T-helper 9 cell (primary cell): ENCODE measurements at regions not wholly inside any gene's neighbourhood (a gene's known extent, or its start where the extent isn't known, plus 50 kb on each side); places are given as distances from the start of the nearest gene placed in this dataset.
"Not testable (repeated sequence)": the region's sequence is repeated elsewhere in the genome, so short reads cannot be mapped to it uniquely, and the experiment has no call there.

Experiments used
- DNase-seq: peaks from one replicate; pipeline ENCODE4 v3.0.0-alpha.2; 2020

- no peak for DNase-seq
Measured at GRCh38 chr14:21791749-21792148, 118.1 kb upstream of the OR4E1 start.

DNA sequence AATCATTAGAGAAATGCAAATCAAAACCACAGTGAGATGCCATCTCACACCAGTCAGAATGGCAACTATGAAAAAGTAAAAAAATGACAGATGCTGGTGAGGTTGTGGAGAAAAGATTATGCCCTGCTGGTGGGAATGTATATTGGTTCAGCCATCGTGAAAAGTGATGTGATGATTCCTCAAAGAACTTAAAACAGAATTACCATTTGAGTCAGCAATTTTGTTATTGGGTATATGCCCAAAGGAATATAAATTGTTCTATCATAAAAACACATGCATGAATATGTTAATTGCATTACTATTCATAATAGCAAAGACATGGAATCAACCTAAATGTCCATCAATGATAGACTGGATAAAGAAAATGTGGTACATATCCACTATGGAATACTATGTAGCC, 115.1 kb upstream of the OR4E1 start:
- not testable (repeated sequence) for DNase-seq

- not testable (repeated sequence) for DNase-seq
Measured at GRCh38 chr14:21787242-21787641, 113.6 kb upstream of the OR4E1 start.

DNA sequence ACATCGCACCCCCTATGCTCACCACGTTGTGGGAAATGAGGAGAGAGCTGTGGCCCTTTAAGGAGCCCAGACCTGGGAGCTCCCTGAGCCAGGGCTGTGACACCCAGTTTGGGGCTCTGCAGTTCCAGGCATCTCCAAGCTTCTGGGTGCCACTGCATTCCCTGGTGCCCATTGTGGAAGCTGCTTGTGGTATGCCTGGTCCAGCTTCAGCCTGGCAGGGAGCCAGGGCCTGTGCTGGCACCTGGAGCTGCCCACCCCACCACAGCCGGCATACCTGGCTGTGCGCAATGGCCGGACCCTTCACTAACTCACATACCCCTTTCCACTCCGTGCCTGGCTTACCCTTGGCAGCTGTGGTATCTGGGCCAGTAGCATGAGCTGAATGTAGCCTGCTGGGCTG, 107.9 kb upstream of the OR4E1 start:
- no peak for DNase-seq

- DNase-seq, result no peak
Measured at GRCh38 chr14:21780429-21781084, 106.9 kb upstream of the OR4E1 start.

DNA sequence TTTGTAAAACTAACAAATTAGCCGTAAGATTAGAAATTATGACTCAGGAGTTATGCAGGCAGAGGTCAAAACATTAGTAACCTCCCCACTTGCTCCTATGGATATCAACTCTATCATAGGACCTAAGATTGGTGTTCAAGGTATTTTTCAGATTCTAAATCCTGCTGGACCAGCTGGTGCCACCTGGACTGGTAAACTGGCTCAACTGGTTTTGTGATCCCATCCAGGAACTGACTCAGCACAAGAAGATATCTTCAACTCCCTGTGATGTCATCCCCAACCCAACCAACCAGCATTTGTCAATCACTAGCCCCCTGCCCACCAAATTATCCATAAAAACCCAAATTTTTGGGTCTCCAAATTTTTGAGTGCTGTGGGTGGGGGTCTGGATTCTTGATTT, 98.1 kb upstream of the OR4E1 start:
- DNase-seq, result no peak

DNA sequence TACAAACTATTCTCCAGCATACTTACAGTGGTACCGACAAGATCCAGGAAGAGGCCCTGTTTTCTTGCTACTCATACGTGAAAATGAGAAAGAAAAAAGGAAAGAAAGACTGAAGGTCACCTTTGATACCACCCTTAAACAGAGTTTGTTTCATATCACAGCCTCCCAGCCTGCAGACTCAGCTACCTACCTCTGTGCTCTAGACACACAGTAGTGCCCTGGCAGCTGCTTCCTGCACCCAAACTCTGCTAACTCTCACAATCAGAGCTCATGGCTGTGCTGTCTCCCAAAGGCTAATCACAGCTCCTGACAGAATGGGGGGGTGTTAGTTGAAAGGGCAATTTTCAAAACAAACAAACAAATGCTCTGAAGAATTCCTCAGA, 95.2 kb upstream of the OR4E1 start:
- no peak for DNase-seq

DNA sequence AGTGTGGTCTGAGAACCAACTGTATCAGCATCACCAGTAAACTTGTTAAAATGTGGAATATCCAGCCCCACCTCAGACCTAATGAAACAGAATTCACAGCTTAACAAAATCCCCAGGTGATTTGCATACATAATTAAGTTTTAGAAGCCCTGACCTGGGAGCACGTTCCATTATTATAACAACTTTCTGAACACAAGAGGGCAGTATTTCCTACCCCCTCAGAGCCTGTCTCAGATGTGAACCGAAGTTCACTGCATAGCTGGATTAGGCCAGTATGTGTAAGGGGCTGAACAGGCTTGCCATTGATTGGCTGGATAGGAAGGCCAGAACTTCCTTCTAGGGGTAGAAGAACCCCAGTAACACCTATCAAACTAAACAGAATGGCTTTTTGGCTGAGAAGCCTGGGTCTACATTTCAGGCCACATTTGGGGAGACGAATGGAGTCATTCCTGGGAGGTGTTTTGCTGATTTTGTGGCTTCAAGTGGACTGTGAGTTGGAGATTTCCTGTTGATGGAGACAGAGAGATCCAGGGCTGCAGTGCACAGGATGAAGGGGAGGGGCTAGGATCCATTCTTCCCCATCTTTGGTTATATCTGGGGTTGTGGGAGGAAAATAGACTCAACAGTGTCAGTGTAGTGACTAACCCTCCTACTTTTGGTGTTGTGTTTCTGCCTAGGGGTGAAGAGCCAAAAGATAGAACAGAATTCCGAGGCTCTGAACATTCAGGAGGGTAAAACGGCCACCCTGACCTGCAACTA, 94.7 kb upstream of the OR4E1 start:
- DNase-seq, result no peak

- not testable (repeated sequence) for DNase-seq
Measured at GRCh38 chr14:21760360-21760759, 86.7 kb upstream of the OR4E1 start.

- DNase-seq, result no peak
Measured at GRCh38 chr14:21749306-21749868, 75.8 kb upstream of the OR4E1 start.

- peak; percentile 14 for DNase-seq
Measured at GRCh38 chr14:21748869-21749303, 75.3 kb upstream of the OR4E1 start.

GRCh38 chr14:21735639-21736307, 62.2 kb upstream of the OR4E1 start:
- DNase-seq, result no peak

GRCh38 chr14:21735200-21735599, 61.6 kb upstream of the OR4E1 start:
- no peak for DNase-seq

DNA sequence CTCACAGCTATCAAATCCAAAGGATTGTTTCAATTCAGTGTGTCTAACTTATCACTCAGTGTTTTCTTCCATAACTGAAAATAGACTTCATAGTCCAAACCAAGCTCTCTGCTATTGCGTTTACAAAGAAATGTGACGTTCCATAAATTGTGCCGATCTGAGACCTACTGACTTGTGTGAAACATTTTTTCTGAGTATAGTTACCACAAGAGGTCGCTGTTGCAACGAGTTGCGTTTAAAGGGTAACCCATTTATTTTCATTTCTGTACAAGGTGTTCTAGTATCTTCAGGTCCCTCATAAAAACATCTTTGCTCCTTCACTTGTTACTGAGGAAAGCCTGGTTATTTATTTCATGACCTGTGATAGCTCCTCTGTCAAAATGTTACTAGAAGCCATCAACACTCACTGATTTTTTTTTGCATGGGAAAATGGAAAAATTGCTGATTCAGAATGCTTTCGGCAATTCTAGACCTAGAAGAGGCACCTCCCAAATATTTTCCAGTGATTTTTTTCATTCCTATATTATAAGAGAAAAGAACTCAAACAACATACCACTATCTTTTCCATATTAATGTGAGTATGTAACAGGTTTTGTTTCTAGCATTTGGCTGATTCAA, 60.9 kb upstream of the OR4E1 start:
- no peak for DNase-seq

DNA sequence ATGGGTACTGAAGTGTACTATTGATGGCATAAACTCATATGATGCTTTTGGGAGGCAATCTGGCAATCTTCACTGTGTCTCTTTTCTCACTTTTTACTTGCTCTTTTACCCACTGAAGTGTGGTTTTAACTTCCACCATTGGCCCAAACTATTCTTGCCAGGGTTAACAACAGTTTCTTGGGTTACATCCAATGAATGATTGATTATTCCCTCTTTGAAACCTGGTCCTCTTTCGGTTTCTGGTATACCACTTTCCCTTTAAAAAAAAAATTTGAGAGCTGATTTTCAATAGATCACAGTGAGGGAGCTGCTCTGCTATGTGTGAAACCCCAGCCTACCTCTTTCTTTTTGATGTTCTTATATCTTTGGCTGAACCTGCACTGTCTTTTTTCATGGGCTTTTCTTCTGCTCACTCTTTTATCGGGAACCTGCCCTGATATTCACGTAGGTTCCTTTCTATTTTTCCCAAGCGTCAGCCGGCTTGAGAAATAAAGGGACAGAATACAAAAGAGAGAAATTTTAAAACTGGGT, 56.1 kb upstream of the OR4E1 start:
- DNase-seq, result no peak

GRCh38 chr14:21725250-21725649, 51.6 kb upstream of the OR4E1 start:
- DNase-seq, result no peak

DNA sequence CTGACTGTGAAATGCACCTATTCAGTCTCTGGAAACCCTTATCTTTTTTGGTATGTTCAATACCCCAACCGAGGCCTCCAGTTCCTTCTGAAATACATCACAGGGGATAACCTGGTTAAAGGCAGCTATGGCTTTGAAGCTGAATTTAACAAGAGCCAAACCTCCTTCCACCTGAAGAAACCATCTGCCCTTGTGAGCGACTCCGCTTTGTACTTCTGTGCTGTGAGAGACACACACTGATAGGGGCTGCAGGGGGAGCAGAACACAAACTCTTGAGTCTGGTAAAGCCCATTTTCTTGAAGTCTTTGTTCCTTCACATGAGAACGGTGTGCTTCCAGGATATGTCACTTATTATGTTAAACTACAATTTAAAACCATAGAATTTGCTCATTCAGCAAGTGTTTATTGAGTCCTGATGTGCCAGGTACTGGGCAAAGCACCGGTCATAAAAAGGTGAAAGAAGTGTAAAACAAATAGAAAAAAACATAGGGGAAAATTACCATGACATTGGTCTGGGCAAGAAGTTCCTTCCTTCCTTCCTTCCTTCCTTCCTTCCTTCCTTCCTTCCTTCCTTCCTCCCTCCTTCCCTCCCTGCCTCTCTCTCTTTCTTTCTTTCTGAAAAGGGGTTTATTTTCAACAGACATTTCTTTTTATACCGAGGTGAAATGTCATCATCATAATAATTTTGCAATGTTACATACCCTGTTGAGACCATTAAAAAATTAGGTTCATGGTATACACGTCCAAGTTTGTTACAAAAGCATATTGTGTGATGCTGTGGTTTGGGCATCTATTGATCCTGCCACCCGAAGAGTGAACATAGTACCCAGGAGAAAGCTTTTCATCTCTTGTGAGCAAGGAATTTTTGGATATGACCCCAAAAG, 50.7 kb upstream of the OR4E1 start:
- DNase-seq, result no peak

DNA sequence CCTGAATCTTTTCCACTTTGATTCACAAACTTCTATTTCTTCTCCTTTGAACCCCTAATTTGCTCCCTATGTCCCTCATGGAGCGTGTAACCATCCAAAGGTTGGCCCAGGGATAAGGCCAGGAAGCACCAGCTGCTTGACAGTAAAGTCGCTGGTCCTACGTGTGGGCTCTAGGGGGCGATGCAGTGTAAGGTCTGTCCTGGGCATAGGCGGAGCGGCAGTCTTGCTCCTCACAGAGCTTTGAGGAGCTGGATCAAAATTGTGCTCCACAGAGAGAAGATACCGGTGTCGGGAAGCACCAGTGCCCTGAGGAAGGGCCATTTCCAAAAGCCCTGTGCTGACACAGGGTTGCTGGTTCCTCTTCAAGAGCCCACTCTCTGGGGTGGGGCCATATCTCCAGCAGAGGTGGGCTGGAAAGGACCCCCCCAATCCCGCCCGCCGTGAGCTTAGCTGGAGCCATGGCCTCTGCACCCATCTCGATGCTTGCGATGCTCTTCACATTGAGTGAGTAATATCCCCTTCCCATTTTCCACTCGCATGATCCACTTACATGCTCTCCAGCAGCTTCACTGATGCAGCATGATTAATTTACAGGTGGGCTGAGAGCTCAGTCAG, 49.9 kb upstream of the OR4E1 start:
- peak; percentile 14 for DNase-seq
